ENCODE measurements at regions not wholly inside any gene's neighbourhood (a gene's known extent, or its start where the extent isn't known, plus 50 kb on each side); places are given as distances from the start of the nearest gene placed in this dataset.
"Not testable (repeated sequence)": the region's sequence is repeated elsewhere in the genome, so short reads cannot be mapped to it uniquely, and the experiment has no call there.

- ATAC-seq (no peak), DNase-seq (no peak)
- Mint-ChIP-seq H3K4me3 (no peak overlapping the region), H3K27ac (no peak overlapping the region), H3K9me3 (peaks cover 0 to 62% (median 21%) of the 10 kb centered on the region in 9 donors), H3K36me3 (peaks cover 0 to 53% (median 0%) of the 10 kb centered on the region in 3 donors), H3K27me3 (no peaks in the 10 kb centered on the region), H3K4me1 (no peaks in the 10 kb centered on the region)
- POLR2A ChIA-PET: no interaction called here
Observed at GRCh38 chrX:77264490-77264889, 182.7 kb upstream of the FGF16 start.

- Mint-ChIP-seq H3K4me3 (no peak overlapping the region), H3K27ac (no peak overlapping the region), H3K36me3 (peaks cover 0 to 1% (median 0%) of the 10 kb centered on the region in 3 donors), H3K27me3 (no peaks in the 10 kb centered on the region), H3K9me3 (peaks cover 0 to 16% (median 8%) of the 10 kb centered on the region in 9 donors), H3K4me1 (no peaks in the 10 kb centered on the region)
- DNase-seq (no peak), ATAC-seq (no peak)
- POLR2A ChIA-PET: no interaction called here
Observed at GRCh38 chrX:77275392-77275791, 171.8 kb upstream of the FGF16 start.

GRCh38 chrX:77276742-77277141 is 170.4 kb upstream of the FGF16 start:
- POLR2A ChIA-PET: no interaction called here
- no peaks in the 10 kb centered on the region for H3K27me3 Mint-ChIP-seq
- H3K9me3 Mint-ChIP-seq: peaks cover 0 to 27% (median 9%) of the 10 kb centered on the region in 9 donors
- no peaks in the 10 kb centered on the region for H3K4me1 Mint-ChIP-seq
- no peak for ATAC-seq
- peaks cover 0 to 12% (median 0%) of the 10 kb centered on the region in 3 donors for H3K36me3 Mint-ChIP-seq
- H3K4me3 Mint-ChIP-seq: no peak overlapping the region
- no peak for DNase-seq
- H3K27ac Mint-ChIP-seq: no peak overlapping the region

- H3K9me3 Mint-ChIP-seq: peaks cover 0 to 30% (median 4%) of the 10 kb centered on the region in 9 donors
- H3K27me3 Mint-ChIP-seq: no peaks in the 10 kb centered on the region
- H3K4me1 Mint-ChIP-seq: no peaks in the 10 kb centered on the region
- no peak overlapping the region for H3K27ac Mint-ChIP-seq
- no peak overlapping the region for H3K4me3 Mint-ChIP-seq
- ATAC-seq (no peak), DNase-seq (no peak)
- POLR2A ChIA-PET: no interaction called here
- H3K36me3 Mint-ChIP-seq: peaks cover 0 to 14% (median 0%) of the 10 kb centered on the region in 3 donors
Observed at GRCh38 chrX:77277911-77278310, 169.3 kb upstream of the FGF16 start.

GRCh38 chrX:77279373-77279772 is 167.8 kb upstream of the FGF16 start:
- H3K4me1 Mint-ChIP-seq, H3K4me3 Mint-ChIP-seq, POLR2A ChIA-PET, H3K27me3 Mint-ChIP-seq, ATAC-seq, H3K27ac Mint-ChIP-seq, DNase-seq: not testable (repeated sequence)
- H3K9me3 Mint-ChIP-seq: peaks cover 0 to 25% (median 4%) of the 10 kb centered on the region in 9 donors
- peaks cover 0 to 14% (median 0%) of the 10 kb centered on the region in 3 donors for H3K36me3 Mint-ChIP-seq

- Mint-ChIP-seq H3K27ac (no peak overlapping the region), H3K4me3 (no peak overlapping the region), H3K27me3 (no peaks in the 10 kb centered on the region), H3K9me3 (peaks cover 0 to 40% (median 7%) of the 10 kb centered on the region in 9 donors), H3K36me3 (peaks cover 0 to 12% (median 0%) of the 10 kb centered on the region in 3 donors), H3K4me1 (no peaks in the 10 kb centered on the region)
- POLR2A ChIA-PET: no interaction called here
- DNase-seq (no peak), ATAC-seq (no peak)
Observed at GRCh38 chrX:77293331-77293995, 153.7 kb upstream of the FGF16 start.

GRCh38 chrX:77298296-77298695 is 148.9 kb upstream of the FGF16 start:
- ATAC-seq (no peak), DNase-seq (no peak)
- no peaks in the 10 kb centered on the region for H3K27me3 Mint-ChIP-seq
- POLR2A ChIA-PET: no interaction called here
- H3K4me1 Mint-ChIP-seq: no peaks in the 10 kb centered on the region
- H3K27ac Mint-ChIP-seq: no peak overlapping the region
- no peak overlapping the region for H3K4me3 Mint-ChIP-seq
- H3K36me3 Mint-ChIP-seq: peaks cover 0 to 18% (median 0%) of the 10 kb centered on the region in 3 donors
- peaks cover 0 to 27% (median 5%) of the 10 kb centered on the region in 9 donors for H3K9me3 Mint-ChIP-seq

- POLR2A ChIA-PET: no interaction called here
- Mint-ChIP-seq H3K27me3 (no peaks in the 10 kb centered on the region), H3K36me3 (peaks cover 0 to 18% (median 0%) of the 10 kb centered on the region in 3 donors), H3K9me3 (peaks cover 0 to 26% (median 5%) of the 10 kb centered on the region in 9 donors), H3K27ac (no peak overlapping the region), H3K4me3 (no peak overlapping the region), H3K4me1 (no peaks in the 10 kb centered on the region)
- ATAC-seq: no peak
- no peak for DNase-seq
Observed at GRCh38 chrX:77298790-77299189, 148.4 kb upstream of the FGF16 start.

- DNase-seq: no peak
- ATAC-seq: no peak
- H3K4me3 Mint-ChIP-seq: no peak overlapping the region
- H3K36me3 Mint-ChIP-seq: peaks cover 0 to 13% (median 0%) of the 10 kb centered on the region in 3 donors
- H3K27me3 Mint-ChIP-seq: no peaks in the 10 kb centered on the region
- peaks cover 0 to 24% (median 9%) of the 10 kb centered on the region in 9 donors for H3K9me3 Mint-ChIP-seq
- H3K4me1 Mint-ChIP-seq: no peaks in the 10 kb centered on the region
- no peak overlapping the region for H3K27ac Mint-ChIP-seq
- POLR2A ChIA-PET: no interaction called here
Observed at GRCh38 chrX:77299549-77299948, 147.6 kb upstream of the FGF16 start.

GRCh38 chrX:77342004-77342403 is 105.2 kb upstream of the FGF16 start:
- no peaks in the 10 kb centered on the region for H3K4me1 Mint-ChIP-seq
- DNase-seq (no peak), ATAC-seq (no peak)
- H3K27me3 Mint-ChIP-seq: peaks cover 0 to 9% (median 2%) of the 10 kb centered on the region in 5 donors
- H3K4me3 Mint-ChIP-seq: no peak overlapping the region
- POLR2A ChIA-PET: no interaction called here
- H3K36me3 Mint-ChIP-seq: no peaks in the 10 kb centered on the region
- H3K9me3 Mint-ChIP-seq: no peaks in the 10 kb centered on the region
- H3K27ac Mint-ChIP-seq: no peak overlapping the region

- H3K36me3 Mint-ChIP-seq: peaks cover 0 to 7% (median 0%) of the 10 kb centered on the region in 3 donors
- H3K4me3 Mint-ChIP-seq: no peak overlapping the region
- peaks cover 0 to 4% (median 0%) of the 10 kb centered on the region in 5 donors for H3K27me3 Mint-ChIP-seq
- H3K27ac Mint-ChIP-seq: no peak overlapping the region
- H3K4me1 Mint-ChIP-seq: no peaks in the 10 kb centered on the region
- DNase-seq: no peak
- ATAC-seq: no peak
- POLR2A ChIA-PET: no interaction called here
- H3K9me3 Mint-ChIP-seq: peaks cover 0 to 24% (median 6%) of the 10 kb centered on the region in 9 donors
Observed at GRCh38 chrX:77346859-77347258, 100.3 kb upstream of the FGF16 start.

GRCh38 chrX:77347572-77347971 is 99.6 kb upstream of the FGF16 start:
- ATAC-seq (no peak), DNase-seq (no peak)
- Mint-ChIP-seq H3K4me1 (no peaks in the 10 kb centered on the region), H3K36me3 (peaks cover 0 to 7% (median 0%) of the 10 kb centered on the region in 3 donors), H3K27me3 (peaks cover 0 to 4% (median 0%) of the 10 kb centered on the region in 5 donors), H3K4me3 (no peak overlapping the region), H3K9me3 (peaks cover 0 to 29% (median 6%) of the 10 kb centered on the region in 9 donors), H3K27ac (no peak overlapping the region)
- POLR2A ChIA-PET: no interaction called here

- Mint-ChIP-seq H3K27me3 (peaks cover 0 to 16% (median 1%) of the 10 kb centered on the region in 5 donors), H3K27ac (no peak overlapping the region), H3K9me3 (peaks cover 0 to 21% (median 10%) of the 10 kb centered on the region in 9 donors), H3K4me1 (no peaks in the 10 kb centered on the region), H3K36me3 (peaks cover 0 to 6% (median 3%) of the 10 kb centered on the region in 3 donors), H3K4me3 (no peak overlapping the region)
- no peak for ATAC-seq
- POLR2A ChIA-PET: no interaction called here
- no peak for DNase-seq
Observed at GRCh38 chrX:77389891-77390290, 57.3 kb upstream of the FGF16 start.

GRCh38 chrX:77390365-77390764 is 56.8 kb upstream of the FGF16 start:
- ATAC-seq, H3K4me1 Mint-ChIP-seq, DNase-seq, POLR2A ChIA-PET, H3K27ac Mint-ChIP-seq, H3K36me3 Mint-ChIP-seq, H3K4me3 Mint-ChIP-seq: not testable (repeated sequence)
- Mint-ChIP-seq H3K9me3 (peaks cover 2 to 17% (median 5%) of the 10 kb centered on the region in 9 donors), H3K27me3 (peaks cover 0 to 13% (median 1%) of the 10 kb centered on the region in 5 donors)
